ENCODE measurements at regions not wholly inside any gene's neighbourhood (a gene's known extent, or its start where the extent isn't known, plus 50 kb on each side); places are given as distances from the start of the nearest gene placed in this dataset.
"Not testable (repeated sequence)": the region's sequence is repeated elsewhere in the genome, so short reads cannot be mapped to it uniquely, and the experiment has no call there.

- Mint-ChIP-seq H3K4me3 (no peak overlapping the region), H3K27me3 (ENCODE audit: low read depth) (peaks cover 19% of the 10 kb centered on the region), H3K27ac (ENCODE audit: unreplicated experiment) (no peak overlapping the region), H3K36me3 (ENCODE audit: low read depth) (no peaks in the 10 kb centered on the region), H3K9me3 (peaks cover 7% of the 10 kb centered on the region), H3K4me1 (no peaks in the 10 kb centered on the region)
- DNase-seq (ENCODE audit: low read depth, low spot score): no peak
- TF ChIP-seq CTCF (conservative IDR thresholded peaks at IDR 0.05): no peak
Measured at GRCh38 chr6:991192-991591, 298.3 kb upstream of the EXOC2 start.

- TF ChIP-seq CTCF (conservative IDR thresholded peaks at IDR 0.05): no peak
- Mint-ChIP-seq H3K4me3 (no peak overlapping the region), H3K4me1 (no peaks in the 10 kb centered on the region), H3K27me3 (ENCODE audit: low read depth) (peaks cover 21% of the 10 kb centered on the region), H3K27ac (ENCODE audit: unreplicated experiment) (no peak overlapping the region), H3K9me3 (peaks cover 5% of the 10 kb centered on the region), H3K36me3 (ENCODE audit: low read depth) (no peaks in the 10 kb centered on the region)
- DNase-seq (ENCODE audit: low read depth, low spot score): no peak
Measured at GRCh38 chr6:984031-984430, 291.1 kb upstream of the EXOC2 start.

- DNase-seq (ENCODE audit: low read depth, low spot score): no peak
- Mint-ChIP-seq H3K36me3 (ENCODE audit: low read depth) (peaks cover 5% of the 10 kb centered on the region), H3K4me3 (no peak overlapping the region), H3K27me3 (ENCODE audit: low read depth) (peaks cover 10% of the 10 kb centered on the region), H3K27ac (ENCODE audit: unreplicated experiment) (no peak overlapping the region), H3K4me1 (no peaks in the 10 kb centered on the region), H3K9me3 (peaks cover 7% of the 10 kb centered on the region)
- TF ChIP-seq CTCF (conservative IDR thresholded peaks at IDR 0.05): no peak
Measured at GRCh38 chr6:978937-979685, 286.2 kb upstream of the EXOC2 start.

GRCh38 chr6:977226-977625 is 284.3 kb upstream of the EXOC2 start:
- H3K4me3 Mint-ChIP-seq; H3K36me3 Mint-ChIP-seq (ENCODE audit: low read depth); H3K4me1 Mint-ChIP-seq; DNase-seq (ENCODE audit: low read depth, low spot score); H3K9me3 Mint-ChIP-seq; H3K27ac Mint-ChIP-seq (ENCODE audit: unreplicated experiment): not testable (repeated sequence)
- peaks cover 10% of the 10 kb centered on the region for H3K27me3 Mint-ChIP-seq (ENCODE audit: low read depth)

GRCh38 chr6:971981-972640 is 279.2 kb upstream of the EXOC2 start:
- no peak for TF ChIP-seq CTCF (conservative IDR thresholded peaks at IDR 0.05)
- Mint-ChIP-seq H3K4me1 (no peaks in the 10 kb centered on the region), H3K36me3 (ENCODE audit: low read depth) (peaks cover 2% of the 10 kb centered on the region), H3K27me3 (ENCODE audit: low read depth) (peaks cover 8% of the 10 kb centered on the region), H3K9me3 (peaks cover 9% of the 10 kb centered on the region), H3K27ac (ENCODE audit: unreplicated experiment) (no peak overlapping the region), H3K4me3 (no peak overlapping the region)
- DNase-seq (ENCODE audit: low read depth, low spot score): no peak

GRCh38 chr6:968791-969190 is 275.9 kb upstream of the EXOC2 start:
- peaks cover 21% of the 10 kb centered on the region for H3K27me3 Mint-ChIP-seq (ENCODE audit: low read depth)
- TF ChIP-seq CTCF (conservative IDR thresholded peaks at IDR 0.05): no peak
- peaks cover 2% of the 10 kb centered on the region for H3K9me3 Mint-ChIP-seq

More at GRCh38 chr6:968791-969190, 275.9 kb upstream of the EXOC2 start:
- no peaks in the 10 kb centered on the region for H3K36me3 Mint-ChIP-seq (ENCODE audit: low read depth)
- H3K4me3 Mint-ChIP-seq: no peak overlapping the region
- DNase-seq (ENCODE audit: low read depth, low spot score): no peak
- no peaks in the 10 kb centered on the region for H3K4me1 Mint-ChIP-seq
- H3K27ac Mint-ChIP-seq (ENCODE audit: unreplicated experiment): no peak overlapping the region
